Anterior cingulate cortex (tissue), 58 donors: ENCODE measurements at regions not wholly inside any gene's neighbourhood (a gene's known extent, or its start where the extent isn't known, plus 50 kb on each side); places are given as distances from the start of the nearest gene placed in this dataset.

Experiments
- DNase-seq, 58 donors: peaks; one replicate each; lab custom pipeline; 2025; lab: John Stamatoyannopoulos, UW

DNA sequence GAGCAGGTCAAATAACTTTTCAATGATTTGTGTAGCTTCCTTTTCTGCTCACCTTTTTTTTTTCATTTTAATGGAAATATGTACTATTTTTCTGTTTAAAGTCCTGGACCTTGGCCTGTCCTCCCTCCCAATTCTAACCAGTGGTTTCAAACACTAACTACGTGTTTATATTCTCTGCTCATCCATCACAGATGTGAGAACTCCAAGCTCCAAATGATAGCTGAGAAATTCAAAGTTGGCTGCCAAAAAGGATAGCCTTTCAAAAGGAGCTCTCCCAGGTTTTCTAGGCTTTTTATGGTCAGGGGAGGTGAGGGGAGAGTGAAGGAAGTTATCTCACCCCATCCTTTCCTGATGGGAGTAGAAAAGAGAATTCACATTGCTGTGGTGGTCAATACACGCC, 486.0 kb upstream of the TBX3 start:
- DNase-seq = no peak

DNA sequence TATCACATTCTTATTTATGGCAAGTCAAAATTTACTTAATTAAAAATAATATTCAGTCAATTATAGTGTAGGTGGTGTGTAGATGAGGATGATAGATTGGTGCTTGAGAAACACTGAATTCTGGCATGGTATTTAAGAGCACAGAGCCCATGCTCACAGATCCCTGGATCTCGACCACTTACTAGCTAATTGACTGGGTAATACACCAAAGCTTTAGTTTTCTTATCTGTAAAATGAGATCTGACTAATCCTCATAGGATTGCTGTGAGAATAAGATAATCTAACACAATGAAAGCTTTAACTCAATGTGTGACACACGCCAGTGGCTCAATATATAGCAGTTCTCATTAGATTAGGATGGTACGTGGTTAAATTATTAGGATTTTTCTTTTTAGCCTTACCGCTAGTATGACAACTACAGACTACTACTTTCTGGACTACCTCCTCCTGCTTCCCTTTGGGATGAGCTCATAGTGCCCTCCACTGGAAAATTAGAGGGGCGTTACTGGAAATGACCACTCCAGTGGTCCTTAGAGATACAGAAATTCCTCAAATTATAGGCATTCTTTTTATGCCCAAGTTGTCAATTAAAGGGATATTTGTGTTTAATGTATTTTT, 482.8 kb upstream of the TBX3 start:
- no peak for DNase-seq

DNA sequence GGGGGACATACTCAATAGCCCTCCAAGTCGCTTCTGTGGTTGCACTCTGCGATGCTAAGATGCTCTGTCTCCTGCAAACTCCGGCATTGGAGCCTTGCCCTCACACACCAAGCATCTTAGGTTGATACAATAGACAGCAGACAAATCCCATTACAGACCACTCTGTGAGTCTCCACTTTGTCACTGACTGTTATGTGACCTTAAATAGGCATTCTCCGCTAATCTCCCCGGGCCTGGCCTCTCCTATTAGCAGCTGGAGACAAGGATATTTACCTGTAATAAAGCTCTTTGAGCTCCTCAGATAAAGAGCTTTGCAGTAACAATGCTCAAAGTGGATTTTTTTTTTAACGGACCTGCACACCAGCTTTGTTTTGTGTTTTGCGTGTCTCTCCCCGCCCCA, 479.7 kb upstream of the TBX3 start:
- DNase-seq = no peak

DNA sequence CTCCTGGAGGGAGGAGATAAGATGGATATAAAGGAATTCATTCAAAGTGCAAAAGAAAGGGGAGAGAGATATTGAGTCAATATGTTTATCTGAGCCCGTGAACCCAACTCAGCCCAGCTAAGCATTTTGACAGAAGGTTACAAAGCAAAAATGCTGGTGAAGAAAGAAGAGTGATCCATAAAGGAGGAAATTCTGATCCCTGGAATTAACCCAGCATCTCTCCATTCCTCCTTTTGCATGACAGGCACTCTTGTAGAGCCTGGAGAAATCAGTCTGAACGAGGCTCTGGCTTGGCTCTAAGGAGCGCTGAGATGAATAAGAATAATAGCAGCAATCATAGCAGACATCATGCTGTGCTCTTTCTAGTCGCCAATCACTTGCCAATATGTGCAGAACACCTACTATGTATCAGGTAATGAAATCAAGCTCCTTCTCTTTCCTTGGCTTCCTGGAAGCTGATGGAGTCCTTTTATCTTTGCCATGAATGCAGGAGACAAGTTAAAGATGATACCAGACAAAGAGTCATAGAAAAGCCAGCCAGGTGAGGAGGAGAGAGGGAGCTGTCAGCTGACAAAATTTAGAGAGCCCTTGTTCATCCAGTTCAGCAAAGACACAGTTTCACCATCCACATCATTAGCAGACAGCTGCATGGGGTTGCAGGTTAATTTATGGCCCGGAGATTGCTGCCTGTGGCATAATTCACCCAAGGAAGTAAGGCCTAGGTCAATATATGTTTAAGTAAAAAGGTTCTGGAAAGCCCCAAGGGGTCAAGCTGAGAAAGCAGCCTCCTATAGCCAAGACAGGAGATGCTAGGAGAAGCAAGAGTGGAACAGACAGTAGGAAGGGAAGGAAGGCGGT, 476.5 kb upstream of the TBX3 start:
- DNase-seq = no peak

DNA sequence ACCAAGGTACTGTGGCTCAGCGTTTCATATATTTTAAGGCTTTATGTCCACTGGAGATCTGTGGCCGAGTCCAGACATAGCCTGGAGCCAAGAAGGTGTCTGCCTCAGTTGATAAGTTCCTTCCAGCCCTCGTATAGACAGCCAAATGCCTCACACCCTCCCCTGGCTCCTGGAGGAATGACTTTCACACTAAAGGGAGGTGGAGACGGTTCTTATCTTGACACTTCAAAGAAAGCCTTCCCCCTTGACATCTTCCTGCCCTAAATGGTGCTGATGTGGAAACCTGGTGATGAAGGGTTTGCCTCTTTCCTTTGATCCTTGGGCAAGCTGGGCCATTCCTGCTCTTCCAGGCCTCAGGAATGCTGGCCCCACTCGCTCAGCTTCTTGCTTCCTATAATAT, 474.8 kb upstream of the TBX3 start:
- DNase-seq = no peak

DNA sequence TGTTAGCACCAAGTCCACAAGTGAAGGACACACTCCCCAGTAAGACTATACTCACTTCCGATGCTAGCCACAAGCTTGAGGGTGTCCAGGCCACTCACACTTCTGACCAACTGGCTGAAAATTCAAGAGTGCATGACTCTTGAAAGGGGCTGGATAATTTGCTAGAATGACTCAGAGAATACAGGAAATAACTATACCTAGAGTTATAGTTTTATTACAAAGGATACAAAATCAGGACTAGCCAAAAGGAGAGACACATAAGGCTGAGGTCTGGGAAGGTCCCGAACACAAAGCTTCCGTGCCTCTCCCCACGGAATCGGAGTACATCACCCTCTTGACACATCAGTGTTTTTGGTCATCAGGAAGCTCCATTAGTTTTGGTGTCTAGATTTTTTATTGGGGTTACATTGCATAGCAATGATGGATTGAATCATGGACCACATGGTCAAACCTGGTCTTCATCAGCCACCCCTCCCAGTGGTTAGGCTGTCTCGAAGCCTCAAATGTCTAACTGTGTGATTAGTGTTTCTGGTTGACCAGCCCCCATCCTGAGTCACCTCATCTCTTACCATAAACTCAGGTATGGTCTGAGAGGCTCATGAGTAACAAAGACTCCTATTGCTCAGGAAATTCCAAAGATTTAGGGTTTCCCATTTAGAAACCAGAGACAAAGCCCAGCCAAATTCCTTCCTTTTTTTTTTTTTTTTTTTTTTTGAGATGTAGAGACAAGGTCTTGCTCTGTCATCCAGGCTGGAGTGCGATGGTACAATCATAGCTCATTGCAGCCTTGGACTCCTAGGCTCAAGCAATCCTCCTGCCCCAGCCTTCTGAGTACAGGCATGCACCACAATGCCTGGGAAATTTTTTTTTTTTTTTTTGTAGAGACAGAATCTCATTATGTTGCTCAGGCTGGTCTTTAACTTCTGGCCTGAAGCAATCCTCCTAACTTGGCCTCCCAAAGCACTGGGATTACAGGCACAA, 472.0 kb upstream of the TBX3 start:
- no peak for DNase-seq

DNA sequence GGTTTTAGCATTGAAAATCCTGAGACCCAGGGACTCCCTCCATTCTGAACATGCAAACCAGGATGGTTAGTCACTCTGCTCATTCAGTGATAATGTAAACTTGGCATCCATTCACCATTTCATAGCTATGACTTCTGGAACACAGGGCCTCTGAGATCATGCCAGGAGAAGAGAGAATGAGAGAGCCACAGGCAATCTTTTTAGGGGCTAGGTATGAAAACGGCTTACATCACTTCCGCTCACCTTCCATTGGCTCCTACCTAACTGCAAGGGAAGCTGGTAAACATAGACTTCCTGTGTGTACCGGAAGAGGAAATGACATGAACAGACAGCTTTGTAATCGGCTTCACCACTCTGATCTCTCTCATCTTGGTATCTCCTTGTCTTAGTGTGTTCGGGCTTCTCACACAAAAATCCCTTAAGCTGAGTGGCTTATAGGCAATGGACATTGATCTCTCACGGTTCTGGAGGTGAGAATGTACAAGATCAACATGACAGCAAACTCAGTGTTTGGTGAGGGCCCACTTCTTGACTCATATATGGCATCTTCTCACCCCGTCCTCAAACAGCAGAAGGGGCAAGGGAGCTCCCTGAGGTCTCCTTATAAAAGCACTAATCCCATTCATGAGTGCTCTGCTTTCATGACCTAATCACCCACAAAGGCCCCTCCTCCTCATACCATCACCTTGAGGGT, 465.9 kb upstream of the TBX3 start:
- DNase-seq = no peak

DNA sequence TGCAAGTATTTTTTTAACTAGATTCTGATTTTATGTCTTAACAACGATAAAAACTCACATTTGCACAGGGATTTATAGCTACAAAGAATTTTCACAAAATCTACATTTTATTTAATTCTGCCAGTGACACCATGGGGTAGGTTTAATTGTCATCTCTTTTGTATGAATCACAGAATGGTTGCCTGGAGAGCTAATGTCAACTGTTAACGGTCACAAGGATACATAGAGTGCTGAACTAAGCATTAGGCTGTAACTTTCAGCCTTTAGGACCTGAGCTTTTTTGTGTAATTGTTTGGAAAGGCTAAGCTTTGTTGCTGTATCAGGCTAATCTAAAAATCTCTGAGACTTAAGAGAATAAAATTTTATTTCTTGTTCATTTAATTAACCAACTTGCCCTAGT, 465.3 kb upstream of the TBX3 start:
- DNase-seq = no peak

DNA sequence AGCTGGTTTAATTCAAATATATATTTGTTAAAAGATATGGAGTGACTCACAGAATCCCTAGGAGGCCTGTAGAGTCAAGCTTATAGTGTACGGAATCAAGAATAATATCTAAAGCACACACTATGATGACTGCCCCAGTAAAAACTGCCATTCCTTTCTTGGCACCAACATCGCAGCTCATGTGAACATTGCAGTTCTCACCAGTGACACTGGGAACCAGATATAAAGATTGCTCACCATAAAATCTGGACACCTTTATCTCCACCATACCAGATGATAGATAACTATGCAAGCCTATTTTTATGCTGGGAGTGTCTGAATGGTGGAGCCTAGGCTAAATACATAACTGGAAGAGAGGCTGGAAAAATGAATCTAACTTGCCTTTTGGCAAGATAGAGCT, 463.9 kb upstream of the TBX3 start:
- no peak for DNase-seq

DNA sequence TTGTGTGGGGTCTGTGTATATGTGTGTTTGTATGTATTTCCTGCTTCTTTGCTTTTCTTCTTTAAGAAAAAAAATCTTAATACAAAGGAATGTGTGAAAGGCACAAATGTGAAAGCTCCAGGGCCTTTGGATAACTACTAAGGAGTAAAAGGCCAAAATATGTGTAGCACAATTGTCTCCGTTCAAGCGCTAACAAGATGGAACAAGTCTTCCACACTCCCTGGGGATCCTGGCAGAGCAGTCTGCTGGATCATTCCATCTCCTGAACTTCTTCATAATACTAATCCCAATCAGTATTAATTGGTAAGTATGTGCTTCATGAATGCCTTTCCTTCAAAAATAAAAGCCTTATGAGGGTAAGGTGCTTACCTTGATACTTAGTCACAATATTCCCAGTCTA, 462.5 kb upstream of the TBX3 start:
- no peak for DNase-seq

DNA sequence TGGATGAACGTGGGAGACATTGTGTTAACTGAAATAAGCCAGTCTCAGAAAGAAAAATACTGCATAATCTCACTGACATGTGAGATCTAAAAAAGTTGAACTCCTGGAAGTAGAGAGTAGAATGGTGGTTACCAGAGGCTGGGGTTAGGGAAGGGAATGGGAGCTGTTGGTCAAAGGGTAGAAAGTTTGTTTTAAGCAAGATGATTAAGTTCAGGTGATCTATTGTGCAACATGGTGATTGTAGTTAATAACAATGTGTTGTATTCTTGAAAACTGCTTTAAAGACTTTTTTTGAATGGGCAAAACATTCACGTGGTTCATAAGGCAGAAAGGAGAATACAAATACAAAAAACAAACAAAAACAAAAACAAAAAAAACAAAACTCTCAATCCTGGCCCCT, 460.4 kb upstream of the TBX3 start:
- no peak for DNase-seq

DNA sequence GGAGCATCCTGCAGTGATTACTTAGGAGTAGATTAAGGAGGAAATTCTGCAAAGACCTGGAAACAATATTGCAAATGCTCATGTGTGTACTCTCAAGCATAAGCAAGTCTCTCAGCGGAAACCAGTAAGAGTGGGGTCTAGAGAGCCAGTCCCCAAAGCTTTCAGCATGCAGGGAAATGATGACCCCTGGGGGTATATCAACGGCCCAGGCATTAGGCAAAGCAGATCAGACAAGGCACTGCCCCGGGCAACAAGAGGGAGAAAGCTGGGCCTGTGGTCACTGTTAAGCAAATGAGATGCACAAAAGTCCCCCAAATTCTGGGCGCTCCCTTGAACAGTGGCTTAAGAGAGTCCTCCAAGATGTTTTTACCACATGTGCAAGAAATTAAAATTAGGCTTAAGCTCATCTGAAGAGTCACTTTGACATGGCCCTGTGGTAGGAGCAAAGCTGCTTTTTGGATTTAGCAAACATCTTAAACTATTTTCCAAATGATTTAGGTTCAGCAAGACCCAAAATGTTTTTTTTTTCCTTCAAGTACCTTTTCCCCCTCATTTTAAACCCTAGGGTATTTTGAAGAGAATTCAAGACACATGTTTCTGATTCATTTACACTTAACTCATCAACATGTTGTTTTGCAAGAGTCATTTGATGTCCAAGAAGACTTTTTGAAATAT, 457.1 kb upstream of the TBX3 start:
- no peak for DNase-seq

DNA sequence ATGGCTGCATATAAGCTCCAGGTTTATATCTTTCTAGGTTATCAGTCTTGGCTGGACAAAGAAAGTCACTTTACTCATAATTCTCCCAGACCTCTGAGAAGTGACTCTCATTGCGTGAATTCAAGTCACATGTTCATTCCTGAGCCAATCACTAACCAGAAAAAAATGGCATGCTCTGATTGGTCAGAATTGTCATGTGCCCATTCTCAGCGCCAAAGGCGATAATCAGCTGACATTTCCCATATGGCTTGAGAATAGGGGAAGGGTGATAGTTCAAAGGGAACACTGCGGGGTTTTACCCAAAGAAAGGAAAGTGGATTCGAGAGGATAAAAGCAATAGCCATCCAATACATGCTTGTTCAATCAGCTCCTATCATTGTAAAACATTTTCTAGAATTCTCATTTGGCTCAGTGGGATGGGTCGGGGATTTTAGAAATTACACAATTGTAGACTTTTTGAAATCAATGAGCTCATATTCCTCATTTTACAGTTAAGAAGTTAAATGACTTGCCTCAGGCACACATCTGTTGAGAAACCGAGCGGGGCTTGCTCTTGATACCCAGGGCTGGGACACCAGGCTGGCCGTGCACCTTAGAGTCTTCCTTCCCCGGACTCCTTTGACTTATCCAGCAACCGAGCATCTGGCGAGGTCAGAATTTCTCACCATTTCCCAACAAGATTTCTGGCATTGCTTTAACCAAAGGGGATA, 454.0 kb upstream of the TBX3 start:
- no peak for DNase-seq

DNA sequence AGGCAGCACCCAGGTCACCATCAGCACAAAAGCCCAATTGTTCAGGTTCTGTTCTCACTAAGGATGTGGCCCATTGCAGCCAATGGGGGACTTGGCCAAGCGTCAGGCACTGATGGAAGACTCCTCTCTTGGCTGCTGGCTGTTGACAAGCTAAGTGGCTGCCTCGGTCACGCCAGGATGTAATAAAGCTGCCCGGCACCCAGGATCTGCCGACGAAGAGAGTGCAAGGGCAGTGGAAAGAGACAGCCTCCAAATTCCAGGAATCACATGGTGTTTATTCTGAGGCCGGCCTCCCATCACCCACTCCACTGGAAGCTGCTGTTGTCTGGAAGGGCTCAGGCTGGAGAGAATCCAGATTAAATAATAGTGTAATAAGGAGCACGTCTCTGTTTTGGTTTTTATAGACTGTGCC, 451.8 kb upstream of the TBX3 start:
- peak in 42 of 58 donors; percentile 1 to 82 (median 31) for DNase-seq

DNA sequence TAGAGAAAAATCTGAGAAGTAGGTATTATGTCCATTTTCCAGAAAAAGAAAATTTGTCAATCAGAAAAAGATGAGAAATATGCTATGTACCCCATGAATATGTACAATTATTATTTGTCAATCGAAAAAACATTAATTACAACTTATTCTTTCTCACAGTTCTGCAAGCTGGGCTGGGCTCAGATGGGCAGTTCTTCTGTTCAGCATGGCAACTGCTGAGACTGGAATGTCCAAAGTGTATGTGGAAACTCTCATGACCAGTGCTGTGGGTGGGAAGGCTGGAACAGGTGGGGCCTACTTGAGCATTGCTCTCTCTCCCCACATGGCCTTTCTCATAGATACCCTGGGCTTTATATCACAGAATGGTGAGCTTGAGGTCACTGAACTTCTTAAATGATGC, 450.3 kb upstream of the TBX3 start:
- no peak for DNase-seq

DNA sequence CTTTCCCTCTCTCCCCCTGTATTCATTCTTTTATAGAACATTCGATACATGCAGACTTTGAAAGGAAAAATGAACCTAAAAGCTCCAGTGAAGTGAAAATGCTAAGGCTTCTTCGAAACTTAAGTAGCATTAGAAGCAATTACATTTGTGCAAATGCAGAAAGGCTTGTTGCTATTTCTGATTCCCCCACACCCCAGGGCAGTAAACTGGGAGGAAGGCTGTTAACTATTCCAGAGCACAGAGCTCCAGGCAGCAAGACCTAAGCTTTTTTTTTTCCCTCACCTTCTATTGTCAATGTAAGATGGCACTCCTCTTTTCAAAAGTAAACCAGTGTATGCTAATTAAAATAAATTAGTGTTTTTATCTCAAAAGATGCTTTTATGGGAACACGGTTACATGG, 448.9 kb upstream of the TBX3 start:
- DNase-seq = no peak

DNA sequence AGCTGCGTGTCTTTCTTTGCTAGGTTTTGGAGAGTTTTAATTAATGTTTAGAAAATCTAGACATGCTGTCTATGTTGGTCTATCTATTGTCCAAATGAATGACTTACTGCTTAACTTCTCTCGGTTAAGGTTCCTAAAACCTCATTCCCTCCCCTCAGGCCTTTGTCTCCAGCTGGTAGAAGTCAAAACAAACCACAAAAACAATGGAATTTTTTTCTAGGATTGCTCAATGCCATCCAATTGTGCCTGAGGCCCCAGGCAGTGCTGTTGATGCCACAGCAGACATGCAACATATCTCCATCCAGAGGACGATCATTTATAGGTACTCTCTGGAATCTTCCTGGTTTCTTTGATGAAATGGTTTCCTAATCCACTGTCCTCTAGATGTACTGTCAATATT, 448.2 kb upstream of the TBX3 start:
- DNase-seq = no peak

DNA sequence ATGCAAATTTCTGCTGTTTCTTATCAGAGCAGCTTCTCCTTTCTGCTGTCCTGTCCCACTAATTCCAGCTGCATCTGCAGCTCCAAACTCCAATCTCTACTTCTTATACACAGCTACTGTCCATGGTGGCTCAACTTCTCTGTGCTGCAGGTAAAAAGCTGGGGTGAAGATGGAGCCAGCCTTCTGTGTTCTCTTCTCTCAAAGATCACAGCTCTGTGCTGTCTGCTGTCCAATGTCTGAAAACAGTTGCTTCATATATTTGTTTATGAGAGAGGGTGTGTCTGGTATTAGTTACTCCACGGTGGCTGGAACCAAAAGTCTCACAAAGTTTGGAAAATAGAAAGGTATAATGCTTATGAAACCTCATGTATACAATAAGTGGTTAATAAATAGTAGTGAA, 445.8 kb upstream of the TBX3 start:
- DNase-seq = no peak

DNA sequence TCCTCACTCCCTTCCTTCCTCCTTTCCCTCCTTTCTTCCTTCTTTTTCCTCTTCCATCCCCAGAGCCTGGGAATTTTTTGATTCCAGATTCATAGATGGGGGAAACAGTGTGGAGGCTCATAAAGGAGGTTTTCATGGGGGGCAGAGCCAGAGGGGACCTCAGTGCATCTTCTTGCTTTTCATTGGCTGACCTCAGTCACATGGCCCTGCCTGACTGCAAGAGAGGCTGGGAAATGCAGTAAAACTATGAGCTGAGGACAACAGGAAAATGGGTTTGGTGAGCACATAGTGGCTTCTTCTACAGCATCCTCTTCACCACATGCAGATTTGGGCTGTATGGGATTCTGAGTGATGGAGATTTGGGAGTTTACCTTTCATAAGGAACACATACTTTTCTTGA, 437.1 kb upstream of the TBX3 start:
- DNase-seq = no peak
